Naive thymus-derived CD4-positive, alpha-beta T cell (primary cell): ENCODE measurements at regions not wholly inside any gene's neighbourhood (a gene's known extent, or its start where the extent isn't known, plus 50 kb on each side); places are given as distances from the start of the nearest gene placed in this dataset.

Experiments
- ATAC-seq: fragments of 150-1000 bp; cut with Tn5 transposase; 2 replicates; pipeline ENCODE4 v1.10.0; 2021; ENCODE audit warnings: mild to moderate bottlenecking, moderate library complexity
- CTCF ChIA-PET: fragments of 350-600 bp; sonication (Branson Sonifier 250); formaldehyde crosslinking; loops from one replicate; lab custom pipeline; 2021; ENCODE audit warnings: antibody characterized with exemption; lab: Charles Lee
- POLR2A ChIA-PET: fragments of 350-600 bp; sonication (Branson Sonifier 250); formaldehyde crosslinking; loops from one replicate; lab custom pipeline; 2021; ENCODE audit warnings: antibody characterized with exemption, inconsistent platforms; lab: Charles Lee
- DNase-seq, 9 donors: peaks; one replicate each; pipeline versions ENCODE4 v3.0.0 to v3.0.0-alpha.2; 2020 to 2022; ENCODE audit warnings: mixed read lengths in 1 of 9
- H3K27ac ChIP-seq: one replicate; pipeline ENCODE4 v1.7.0; 2013; ENCODE audit warnings: mild to moderate bottlenecking, low read depth, low read length, moderate library complexity
- H3K27me3 ChIP-seq, 2 donors: one replicate each; pipeline ENCODE4 v1.7.0; 2013; ENCODE audit warnings: low read length in 2 of 2, mild to moderate bottlenecking in 2 of 2, moderate library complexity in 2 of 2; ENCODE audit not compliant: control insufficient read depth in 2 of 2, insufficient read depth in 2 of 2
- H3K36me3 ChIP-seq, 3 experiments: 1 replicate in 2 of 3; 2 replicates in 1 of 3; pipeline ENCODE4 v1.7.0; 2013; ENCODE audit warnings: low read length in 3 of 3, mild to moderate bottlenecking in 3 of 3, moderate library complexity in 1 of 3; ENCODE audit not compliant: insufficient read depth in 3 of 3, control insufficient read depth in 2 of 3
- H3K4me1 ChIP-seq, 2 donors: one replicate each; pipeline ENCODE4 v1.7.0; 2013; ENCODE audit warnings: low read length in 2 of 2, mild to moderate bottlenecking in 2 of 2, moderate library complexity in 1 of 2; ENCODE audit not compliant: control insufficient read depth in 2 of 2, insufficient read depth in 2 of 2
- H3K4me3 ChIP-seq: 2 replicates; pipeline ENCODE4 v1.7.0; 2013; ENCODE audit warnings: mild to moderate bottlenecking, low read length
- H3K9me3 ChIP-seq, 3 experiments: 1 replicate in 2 of 3; 2 replicates in 1 of 3; pipeline ENCODE4 v1.7.0; 2013; ENCODE audit warnings: low read length in 3 of 3; ENCODE audit not compliant: control insufficient read depth in 2 of 3
- H3K27ac Mint-ChIP-seq, 9 donors: one replicate each; pipeline ENCODE4 v1.8.0; 2020 to 2022; ENCODE audit warnings: mixed read lengths in 9 of 9, mild to moderate bottlenecking in 8 of 9, moderate library complexity in 5 of 9, inconsistent platforms in 2 of 9
- H3K27me3 Mint-ChIP-seq, 5 donors: one replicate each; pipeline ENCODE4 v1.8.0; 2021 to 2022; ENCODE audit warnings: mixed read lengths in 5 of 5, mild to moderate bottlenecking in 1 of 5
- H3K36me3 Mint-ChIP-seq, 5 donors: one replicate each; pipeline ENCODE4 v1.8.0; 2020 to 2022; ENCODE audit warnings: mixed read lengths in 5 of 5, mild to moderate bottlenecking in 3 of 5, inconsistent platforms in 1 of 5
- H3K4me1 Mint-ChIP-seq, 7 donors: one replicate each; pipeline ENCODE4 v1.8.0; 2020 to 2022; ENCODE audit warnings: mixed read lengths in 7 of 7, mild to moderate bottlenecking in 3 of 7, inconsistent platforms in 1 of 7
- H3K4me3 Mint-ChIP-seq, 10 donors: one replicate each; pipeline ENCODE4 v1.8.0; 2020 to 2022; ENCODE audit warnings: mild to moderate bottlenecking in 10 of 10, mixed read lengths in 10 of 10, moderate library complexity in 6 of 10, inconsistent platforms in 2 of 10
- H3K9me3 Mint-ChIP-seq, 11 donors: one replicate each; pipeline ENCODE4 v1.8.0; 2020 to 2022; ENCODE audit warnings: mixed read lengths in 11 of 11, mild to moderate bottlenecking in 4 of 11, inconsistent platforms in 1 of 11, moderate library complexity in 1 of 11
- intact Hi-C, 2 donors: fragments of 100-400 bp; cut with micrococcal nuclease; formaldehyde crosslinking; loops; one replicate each; pipeline ENCODE4 v1.15.1; 2023

DNA sequence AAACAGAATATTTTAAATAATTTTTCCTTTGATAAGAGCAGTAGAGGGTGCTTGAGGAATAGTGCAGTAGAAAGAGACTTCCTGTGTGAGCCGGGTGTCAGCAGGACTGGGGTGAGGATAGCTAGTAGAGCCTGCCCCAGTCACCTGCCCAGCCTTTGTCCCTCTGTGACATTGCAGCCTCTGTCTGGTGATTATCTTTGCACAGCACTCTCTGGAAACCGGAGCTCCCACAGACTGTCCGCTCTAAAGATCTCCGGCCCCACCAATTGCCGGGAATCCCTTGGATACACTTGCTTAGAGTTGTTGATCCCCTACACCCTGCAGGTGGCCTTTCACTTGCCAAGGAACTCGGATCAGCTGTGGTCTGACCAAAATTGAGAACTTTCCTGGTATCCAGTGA, 1081.3 kb upstream of the TMEFF2 start:
- intact Hi-C loops, result no loop called here
- H3K9me3 Mint-ChIP-seq, result peaks cover 0 to 1% (median 0%) of the 10 kb centered on the region in 11 donors

GRCh38 chr2:193272011-193272410, 1077.3 kb upstream of the TMEFF2 start:
- intact Hi-C loops, result no loop called here
- Histone ChIP-seq H3K36me3 (no peaks in the 10 kb centered on the region), H3K9me3 (no peaks in the 10 kb centered on the region), H3K27me3 (no peaks in the 10 kb centered on the region), H3K4me1 (no peaks in the 10 kb centered on the region), H3K4me3 (no peak overlapping the region), H3K27ac (no peak overlapping the region)
- ATAC-seq, result peak; percentile 36
- Mint-ChIP-seq H3K4me1 (no peaks in the 10 kb centered on the region), H3K4me3 (no peak overlapping the region), H3K9me3 (peaks cover 0 to 1% (median 0%) of the 10 kb centered on the region in 11 donors), H3K36me3 (no peaks in the 10 kb centered on the region), H3K27me3 (no peaks in the 10 kb centered on the region), H3K27ac (no peak overlapping the region)
- CTCF ChIA-PET, result no interaction called here
- POLR2A ChIA-PET, result no interaction called here
- no peak for DNase-seq

More for the DNA sequence above, 1081.3 kb upstream of the TMEFF2 start:
- no peak for ATAC-seq
- H3K36me3 Mint-ChIP-seq, result no peaks in the 10 kb centered on the region
- no peak for DNase-seq
- Histone ChIP-seq H3K27me3 (no peaks in the 10 kb centered on the region), H3K4me1 (no peaks in the 10 kb centered on the region), H3K9me3 (no peaks in the 10 kb centered on the region), H3K36me3 (no peaks in the 10 kb centered on the region), H3K27ac (no peak overlapping the region), H3K4me3 (no peak overlapping the region)
- H3K27ac Mint-ChIP-seq, result no peak overlapping the region
- H3K4me1 Mint-ChIP-seq, result no peaks in the 10 kb centered on the region
- CTCF ChIA-PET, result no interaction called here
- H3K27me3 Mint-ChIP-seq, result no peaks in the 10 kb centered on the region
- no peak overlapping the region for H3K4me3 Mint-ChIP-seq
- POLR2A ChIA-PET, result no interaction called here

- H3K27me3 Mint-ChIP-seq, result no peaks in the 10 kb centered on the region
- Histone ChIP-seq H3K9me3 (no peaks in the 10 kb centered on the region), H3K27ac (no peak overlapping the region), H3K36me3 (no peaks in the 10 kb centered on the region), H3K4me3 (no peak overlapping the region), H3K4me1 (no peaks in the 10 kb centered on the region), H3K27me3 (no peaks in the 10 kb centered on the region)
- intact Hi-C loops, result no loop called here
- DNase-seq, result no peak
- no peak overlapping the region for H3K27ac Mint-ChIP-seq
- H3K4me1 Mint-ChIP-seq, result no peaks in the 10 kb centered on the region
- ChIA-PET CTCF (no interaction called here), POLR2A (no interaction called here)
- H3K4me3 Mint-ChIP-seq, result no peak overlapping the region
- no peaks in the 10 kb centered on the region for H3K36me3 Mint-ChIP-seq
- peaks cover 0 to 1% (median 0%) of the 10 kb centered on the region in 11 donors for H3K9me3 Mint-ChIP-seq
- ATAC-seq, result no peak
Observed at GRCh38 chr2:193270816-193271215, 1076.1 kb upstream of the TMEFF2 start.

DNA sequence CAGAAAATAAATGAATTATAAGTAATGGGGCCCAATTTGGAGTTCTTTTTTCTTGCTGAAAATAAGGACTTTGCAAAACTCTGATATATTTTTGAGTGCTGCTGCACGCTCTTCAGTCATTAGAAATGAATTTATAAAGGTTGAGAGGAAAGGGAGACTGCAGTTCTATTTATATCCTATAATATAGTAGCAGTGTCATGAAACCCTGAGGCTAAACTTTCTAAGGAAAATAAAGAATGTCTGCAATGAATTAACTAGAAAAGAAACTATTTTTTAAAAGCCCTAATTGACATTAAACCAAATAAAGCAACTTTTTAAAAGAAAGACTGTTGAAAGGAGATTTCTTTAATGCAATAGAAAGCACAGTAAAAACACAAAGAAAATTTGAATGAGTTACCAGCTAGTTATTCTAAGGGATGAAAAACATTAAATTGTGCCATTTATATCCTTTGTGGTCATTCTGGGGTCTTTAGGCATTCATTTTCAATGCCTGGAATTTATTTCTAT, 1072.8 kb upstream of the TMEFF2 start:
- ATAC-seq (no peak), DNase-seq (no peak)
- Histone ChIP-seq H3K9me3 (no peaks in the 10 kb centered on the region), H3K4me1 (no peaks in the 10 kb centered on the region), H3K27ac (no peak overlapping the region), H3K36me3 (no peaks in the 10 kb centered on the region), H3K27me3 (no peaks in the 10 kb centered on the region), H3K4me3 (no peak overlapping the region)
- H3K27me3 Mint-ChIP-seq, result no peaks in the 10 kb centered on the region
- ChIA-PET CTCF (no interaction called here), POLR2A (no interaction called here)
- H3K4me3 Mint-ChIP-seq, result no peak overlapping the region
- H3K4me1 Mint-ChIP-seq, result no peaks in the 10 kb centered on the region
- peaks cover 0 to 2% (median 0%) of the 10 kb centered on the region in 11 donors for H3K9me3 Mint-ChIP-seq
- no peak overlapping the region for H3K27ac Mint-ChIP-seq
- H3K36me3 Mint-ChIP-seq, result no peaks in the 10 kb centered on the region
- intact Hi-C loops, result no loop called here

- Mint-ChIP-seq H3K4me1 (no peaks in the 10 kb centered on the region), H3K27ac (no peak overlapping the region), H3K36me3 (no peaks in the 10 kb centered on the region), H3K27me3 (peaks cover 0 to 3% (median 0%) of the 10 kb centered on the region in 5 donors), H3K9me3 (peaks cover 0 to 4% (median 0%) of the 10 kb centered on the region in 11 donors), H3K4me3 (no peak overlapping the region)
- intact Hi-C loops, result no loop called here
- Histone ChIP-seq H3K36me3 (no peaks in the 10 kb centered on the region), H3K4me1 (no peaks in the 10 kb centered on the region), H3K27ac (no peak overlapping the region), H3K9me3 (no peaks in the 10 kb centered on the region), H3K4me3 (no peak overlapping the region), H3K27me3 (no peaks in the 10 kb centered on the region)
- DNase-seq (no peak), ATAC-seq (no peak)
- CTCF ChIA-PET, result no interaction called here
- POLR2A ChIA-PET, result no interaction called here
Observed at GRCh38 chr2:193253014-193253530, 1058.3 kb upstream of the TMEFF2 start.

GRCh38 chr2:193251909-193252308, 1057.2 kb upstream of the TMEFF2 start:
- Histone ChIP-seq H3K27ac (no peak overlapping the region), H3K36me3 (no peaks in the 10 kb centered on the region), H3K4me3 (no peak overlapping the region), H3K4me1 (no peaks in the 10 kb centered on the region), H3K27me3 (no peaks in the 10 kb centered on the region), H3K9me3 (no peaks in the 10 kb centered on the region)
- H3K9me3 Mint-ChIP-seq, result peaks cover 0 to 4% (median 0%) of the 10 kb centered on the region in 11 donors
- DNase-seq (no peak), ATAC-seq (no peak)
- ChIA-PET POLR2A (no interaction called here), CTCF (no interaction called here)
- intact Hi-C loops, result no loop called here
- H3K4me1 Mint-ChIP-seq, result no peaks in the 10 kb centered on the region
- H3K27ac Mint-ChIP-seq, result no peak overlapping the region
- H3K27me3 Mint-ChIP-seq, result peaks cover 0 to 3% (median 0%) of the 10 kb centered on the region in 5 donors
- no peak overlapping the region for H3K4me3 Mint-ChIP-seq
- no peaks in the 10 kb centered on the region for H3K36me3 Mint-ChIP-seq

GRCh38 chr2:193250389-193250788, 1055.7 kb upstream of the TMEFF2 start:
- no peak overlapping the region for H3K27ac Mint-ChIP-seq
- intact Hi-C loops, result no loop called here
- no peak overlapping the region for H3K4me3 ChIP-seq
- H3K4me1 Mint-ChIP-seq, result no peaks in the 10 kb centered on the region
- CTCF ChIA-PET, result no interaction called here
- H3K36me3 ChIP-seq, result no peaks in the 10 kb centered on the region
- H3K27me3 Mint-ChIP-seq, result peaks cover 0 to 3% (median 0%) of the 10 kb centered on the region in 5 donors
- H3K36me3 Mint-ChIP-seq, result no peaks in the 10 kb centered on the region
- H3K27ac ChIP-seq, result no peak overlapping the region
- H3K27me3 ChIP-seq, result no peaks in the 10 kb centered on the region
- POLR2A ChIA-PET, result no interaction called here
- no peak overlapping the region for H3K4me3 Mint-ChIP-seq
- ATAC-seq, result no peak
- H3K9me3 Mint-ChIP-seq, result peaks cover 0 to 4% (median 0%) of the 10 kb centered on the region in 11 donors
- DNase-seq, result no peak
- no peaks in the 10 kb centered on the region for H3K9me3 ChIP-seq
- no peaks in the 10 kb centered on the region for H3K4me1 ChIP-seq
